ENCODE measurements at regions not wholly inside any gene's neighbourhood (a gene's known extent, or its start where the extent isn't known, plus 50 kb on each side); places are given as distances from the start of the nearest gene placed in this dataset.

GRCh38 chr1:90139837-90140236 lies 144.9 kb downstream of the ZNF326 start:
- TF ChIP-seq CTCF (IDR thresholded peaks at IDR 0.05; ENCODE audit: extremely low read depth in 1 of 2, insufficient read depth in 1 of 2, low read depth in 1 of 2, low read length in 2 of 2) (no peak), POLR2A (IDR thresholded peaks at IDR 0.05; ENCODE audit: low read depth, low read length) (no peak), POLR2AphosphoS5 (IDR thresholded peaks at IDR 0.05; ENCODE audit: insufficient read depth, low read depth, low read length) (no peak), EZH2 (IDR thresholded peaks at IDR 0.05; ENCODE audit: borderline replicate concordance, low read depth, low read length, severe bottlenecking) (no peak), FOS (IDR thresholded peaks at IDR 0.05; ENCODE audit: borderline replicate concordance, insufficient read depth, low read length) (no peak)

Data from endothelial cell of umbilical vein (primary cell).